Stimulated activated CD4-positive, alpha-beta T cell treated with anti-CD3 and anti-CD28 coated beads, Interleukin-1b, Interleukin-23, amount 100 ng/mL, for 24 hours (primary cell): ENCODE measurements at regions not wholly inside any gene's neighbourhood (a gene's known extent, or its start where the extent isn't known, plus 50 kb on each side); places are given as distances from the start of the nearest gene placed in this dataset.
"Not testable (repeated sequence)": the region's sequence is repeated elsewhere in the genome, so short reads cannot be mapped to it uniquely, and the experiment has no call there.

Experiments
- DNase-seq, 4 experiments: peaks; one replicate each; pipeline ENCODE4 v3.0.0-alpha.2; 2020; ENCODE audit warnings: low read depth in 4 of 4, low spot score in 1 of 4

DNA sequence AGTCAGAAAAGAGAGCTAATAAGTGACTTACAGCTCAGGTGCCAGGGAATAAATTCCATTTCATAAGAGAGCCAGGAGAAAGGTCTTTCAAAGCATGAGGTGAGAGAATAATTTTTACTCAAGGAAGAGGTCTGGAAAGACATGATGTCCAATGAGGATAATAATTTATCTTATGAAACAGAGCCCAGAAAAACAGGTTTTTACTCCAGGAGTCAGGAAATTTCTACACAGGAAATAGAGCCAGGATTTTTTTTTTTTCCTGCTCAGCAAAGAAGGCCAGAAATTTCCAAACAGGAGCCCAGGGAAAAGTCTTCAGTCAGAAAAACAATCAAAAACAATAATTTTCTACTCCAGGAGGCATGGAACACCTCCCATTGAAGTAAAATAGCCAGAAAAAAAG is 1185.7 kb upstream of the TSPY4 start:
- DNase-seq = no peak

DNA sequence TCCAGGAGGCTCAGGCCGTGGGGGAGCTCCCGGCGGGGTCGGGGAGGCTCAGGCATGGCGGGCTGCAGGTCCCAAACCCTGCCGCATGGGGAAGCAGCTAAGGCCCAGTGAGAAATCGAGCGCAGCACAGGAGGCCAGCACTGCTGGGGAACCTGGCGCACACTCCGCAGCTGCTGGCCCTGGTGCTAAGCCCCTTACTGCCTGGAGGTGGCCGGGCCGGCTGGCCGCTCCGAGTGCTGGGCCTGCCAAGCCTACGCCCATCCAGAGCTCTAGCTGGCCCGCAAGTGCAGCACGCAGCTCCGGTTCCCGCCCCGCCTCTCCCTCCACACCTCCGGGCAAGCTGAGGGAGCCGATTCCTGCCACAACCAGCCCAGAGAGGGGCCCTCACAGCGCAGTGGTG is 1208.7 kb upstream of the TSPY4 start:
- no peak for DNase-seq

- no peak for DNase-seq
Measured at GRCh38 chrY:8125907-8126571, 1211.2 kb upstream of the TSPY4 start.

DNA sequence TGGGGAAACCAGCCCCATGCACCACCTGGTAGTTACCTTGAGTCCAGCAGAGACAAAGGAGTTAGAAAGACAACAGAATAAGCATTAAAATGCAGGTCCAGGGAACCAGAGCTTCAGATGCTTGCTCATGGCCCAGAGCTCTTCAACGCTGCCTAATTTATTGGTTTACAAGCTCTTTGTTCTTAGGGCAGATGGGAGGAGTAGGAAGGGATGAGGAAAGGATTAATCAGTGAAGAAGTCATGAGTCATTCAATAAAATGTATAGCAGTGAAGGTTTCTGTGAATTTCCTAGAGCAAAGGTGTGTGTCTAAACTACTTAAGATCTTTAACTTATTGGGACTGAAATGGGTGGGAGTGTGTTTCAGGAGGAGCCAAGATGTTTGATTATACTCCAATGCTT is 1210.3 kb upstream of the AMELY start:
- DNase-seq = no peak

- DNase-seq = no peak
Measured at GRCh38 chrY:8094429-8094828, 1182.9 kb upstream of the AMELY start.

- no peak for DNase-seq
Measured at GRCh38 chrY:8092926-8093325, 1181.4 kb upstream of the AMELY start.

- no peak for DNase-seq
Measured at GRCh38 chrY:8085925-8086324, 1174.4 kb upstream of the AMELY start.

DNA sequence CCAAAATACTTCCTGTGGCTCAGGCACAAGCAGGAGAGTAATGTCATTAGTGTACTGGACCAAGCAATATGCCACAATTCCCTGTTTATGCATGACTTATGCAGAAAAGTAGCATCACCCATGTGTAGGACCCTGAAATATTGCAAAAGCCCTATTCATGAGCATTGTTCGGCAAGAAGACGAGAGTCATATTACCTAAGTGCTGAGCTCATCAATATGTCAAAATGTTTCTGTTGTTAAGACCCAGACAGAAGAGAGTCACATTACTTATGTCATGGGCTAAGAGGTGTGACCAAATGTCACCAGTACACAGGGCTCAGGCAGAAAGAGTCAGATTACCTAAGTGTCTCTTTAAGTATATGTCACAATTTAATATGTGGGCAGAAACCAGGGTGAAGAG is 1172.6 kb upstream of the AMELY start:
- no peak for DNase-seq

DNA sequence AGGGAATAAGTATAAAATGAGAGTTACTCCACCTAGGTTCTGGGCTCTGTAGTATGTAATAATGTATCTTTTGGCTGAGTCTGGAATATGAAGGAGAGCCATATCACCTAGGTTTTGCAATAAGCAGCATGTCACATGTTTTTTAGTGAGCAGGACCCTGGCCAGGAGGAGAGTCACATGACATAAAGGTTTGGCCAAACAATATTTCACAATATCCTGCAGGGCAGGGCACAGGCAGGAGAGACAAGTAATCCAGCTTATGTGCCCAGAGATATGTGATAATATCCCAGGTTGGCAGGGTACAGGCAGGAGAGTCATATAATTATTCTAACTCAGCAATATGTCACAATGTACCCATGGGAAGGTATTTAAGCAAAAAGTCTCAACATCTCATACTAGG is 1169.6 kb upstream of the AMELY start:
- DNase-seq = no peak

GRCh38 chrY:8065220-8065619 is 1153.7 kb upstream of the AMELY start:
- DNase-seq = no peak

- no peak for DNase-seq
Measured at GRCh38 chrY:8064500-8064899, 1152.9 kb upstream of the AMELY start.

DNA sequence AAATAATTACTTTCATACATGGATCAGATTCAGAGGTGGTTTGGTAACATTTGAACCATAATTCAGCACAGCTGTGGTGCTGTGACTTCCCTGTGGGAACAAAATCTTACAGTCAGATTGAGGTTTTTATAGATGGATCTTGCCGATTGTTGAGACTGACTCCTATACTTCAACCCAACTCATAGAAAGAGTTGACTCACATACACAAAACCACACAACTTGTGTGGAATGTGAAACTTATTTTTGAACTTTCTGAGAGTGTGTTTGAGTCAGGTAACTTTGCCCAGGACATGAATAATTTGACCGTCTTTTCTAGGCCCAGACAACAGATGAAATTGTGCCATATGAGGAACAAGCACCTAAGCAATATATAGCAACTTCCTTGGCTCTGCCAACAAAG is 1152.4 kb upstream of the AMELY start:
- no peak for DNase-seq

- DNase-seq = no peak
Measured at GRCh38 chrY:8058613-8059012, 1147.1 kb upstream of the AMELY start.

GRCh38 chrY:8051340-8051739 is 1139.8 kb upstream of the AMELY start:
- DNase-seq = no peak

- DNase-seq = no peak
Measured at GRCh38 chrY:8041238-8041637, 1129.7 kb upstream of the AMELY start.

DNA sequence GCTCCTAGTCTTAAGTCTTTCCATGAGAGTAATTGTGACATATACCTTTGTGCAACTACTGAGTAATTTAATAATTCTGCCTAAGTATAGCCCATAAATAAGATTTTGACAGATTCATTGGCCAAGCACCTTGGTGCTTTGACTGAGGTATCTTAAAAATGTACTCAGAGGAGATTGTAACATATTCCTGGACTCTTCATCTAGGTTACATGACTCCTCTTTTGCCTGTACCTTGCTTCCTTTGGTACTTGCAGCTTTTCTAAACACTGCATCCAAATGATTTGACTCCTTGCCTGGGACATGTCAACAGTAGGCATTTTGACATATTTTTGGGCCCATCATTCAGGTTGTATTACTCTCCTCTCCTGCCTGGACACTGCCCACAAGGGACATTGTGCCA is 1125.0 kb upstream of the AMELY start:
- DNase-seq = no peak

DNA sequence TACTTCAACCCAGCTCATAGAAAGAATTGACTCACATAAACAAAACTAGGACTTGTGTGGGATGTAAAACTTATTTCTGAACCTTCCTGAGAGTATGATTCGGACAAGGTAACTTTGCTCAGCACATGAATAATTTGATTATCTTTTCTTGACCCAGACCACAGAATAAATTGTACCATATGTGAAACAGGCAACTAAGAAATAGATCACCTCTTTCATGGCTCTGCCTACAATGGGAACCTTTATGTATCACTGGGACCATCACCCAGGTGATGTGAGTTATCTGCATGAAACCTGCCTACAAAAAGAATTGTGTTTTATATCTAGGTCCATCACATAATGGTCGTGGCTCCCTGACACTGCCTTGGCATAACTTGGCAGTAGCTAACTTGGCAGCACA is 1124.1 kb upstream of the AMELY start:
- no peak for DNase-seq

GRCh38 chrY:8034673-8035072 is 1123.1 kb upstream of the AMELY start:
- no peak for DNase-seq

DNA sequence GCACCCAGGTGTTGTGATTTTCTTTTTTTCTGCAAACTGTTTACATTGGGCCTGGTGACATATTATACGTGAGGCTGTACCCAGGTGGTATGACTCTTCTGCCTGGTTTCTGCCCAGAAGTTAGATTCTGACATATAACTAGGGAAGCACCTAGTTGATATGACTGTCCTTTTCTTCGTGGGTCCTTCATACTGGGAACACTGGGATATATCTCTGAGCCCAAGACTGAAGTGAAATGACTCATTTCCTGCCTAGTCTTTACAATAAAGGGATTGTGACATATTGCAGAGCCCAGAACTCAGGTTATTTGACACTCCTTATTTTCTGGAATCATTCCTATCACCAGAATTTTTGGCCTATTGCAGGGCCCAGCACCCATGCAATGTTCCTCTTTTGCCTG is 1121.6 kb upstream of the AMELY start:
- no peak for DNase-seq

- DNase-seq = no peak
Measured at GRCh38 chrY:8020540-8020939, 1109.0 kb upstream of the AMELY start.

DNA sequence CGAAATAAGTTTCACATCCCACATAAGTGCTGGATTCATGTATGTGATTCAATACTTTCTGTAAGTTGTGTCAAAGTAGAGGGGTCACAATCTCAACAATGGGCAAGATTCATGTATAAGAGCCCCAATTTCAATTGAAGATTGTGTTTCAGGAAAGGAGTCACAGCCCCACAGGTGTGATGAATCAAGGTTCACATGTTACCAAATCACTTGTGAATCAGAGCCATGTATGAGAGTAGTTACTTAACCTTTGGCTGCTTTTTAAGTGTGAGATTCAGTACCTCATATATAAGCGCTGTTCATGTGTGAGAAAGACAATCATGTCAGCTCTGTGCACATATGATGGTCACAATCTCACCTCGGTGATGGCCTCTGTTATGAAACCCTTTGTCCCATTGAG is 1100.0 kb upstream of the AMELY start:
- DNase-seq = no peak

DNA sequence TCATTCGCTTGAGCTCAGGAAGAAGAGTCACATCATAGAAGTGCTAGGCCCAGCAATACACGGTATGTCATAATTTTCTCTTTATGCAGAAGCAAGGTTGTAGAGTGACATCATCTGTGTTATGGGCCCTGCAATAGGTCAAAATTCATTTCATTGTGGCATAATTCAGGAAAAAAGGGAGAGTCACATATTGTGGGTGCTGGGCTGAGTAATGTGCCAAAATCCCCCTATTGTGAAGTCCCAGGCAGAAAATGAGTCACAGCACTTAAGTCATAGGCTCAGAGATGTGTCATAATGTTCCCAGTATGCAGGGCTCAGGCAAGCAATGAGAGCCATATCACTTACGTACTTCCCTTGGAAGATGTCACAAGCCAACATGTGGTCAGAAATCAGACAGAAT is 1092.6 kb upstream of the AMELY start:
- DNase-seq = peak in 3 of 4 experiments; percentile 0 to 11 (median 1)

GRCh38 chrY:7996726-7997125 is 1085.2 kb upstream of the AMELY start:
- DNase-seq = no peak

DNA sequence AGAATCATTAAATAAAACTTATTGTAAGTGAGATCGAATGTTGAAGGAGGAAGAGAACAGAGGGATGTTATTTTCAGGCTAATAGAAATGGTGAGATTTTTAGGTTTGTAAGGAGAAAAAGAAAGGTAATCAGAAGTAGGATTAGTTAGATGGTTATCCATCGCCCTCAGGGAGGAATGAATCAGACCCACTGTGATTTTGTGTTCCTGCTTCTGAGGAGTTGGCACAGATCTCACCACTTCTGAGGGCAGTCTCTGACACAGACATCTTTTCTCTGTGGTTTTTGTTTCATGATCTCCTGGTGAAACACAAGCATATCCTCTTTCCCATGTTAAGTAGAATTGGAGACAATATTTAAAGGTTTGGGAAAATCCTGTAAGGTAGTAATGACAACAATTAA is 1083.2 kb upstream of the AMELY start:
- DNase-seq = not testable (repeated sequence)
